ENCODE measurements at regions not wholly inside any gene's neighbourhood (a gene's known extent, or its start where the extent isn't known, plus 50 kb on each side); places are given as distances from the start of the nearest gene placed in this dataset.

DNA sequence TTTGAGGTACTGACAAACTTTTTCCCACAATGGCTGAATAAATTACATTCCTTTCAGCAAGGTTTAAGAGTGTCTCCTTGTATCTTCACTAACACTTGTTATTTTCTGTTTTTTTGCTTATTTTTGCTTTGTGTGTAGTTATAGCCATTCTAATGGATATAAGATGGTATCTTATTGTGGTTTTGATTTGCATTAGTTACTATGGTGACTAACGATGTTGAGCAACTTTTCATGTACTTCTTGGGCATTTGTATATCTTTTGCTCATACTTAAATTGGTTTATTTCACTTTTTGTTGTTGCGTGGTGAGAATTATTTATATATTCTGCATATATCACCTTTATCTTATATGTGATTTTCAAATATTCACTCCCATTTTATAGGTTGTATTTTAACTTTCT, 79.9 kb upstream of the FSIP2 start:
- TF ChIP-seq, protein P1, sequence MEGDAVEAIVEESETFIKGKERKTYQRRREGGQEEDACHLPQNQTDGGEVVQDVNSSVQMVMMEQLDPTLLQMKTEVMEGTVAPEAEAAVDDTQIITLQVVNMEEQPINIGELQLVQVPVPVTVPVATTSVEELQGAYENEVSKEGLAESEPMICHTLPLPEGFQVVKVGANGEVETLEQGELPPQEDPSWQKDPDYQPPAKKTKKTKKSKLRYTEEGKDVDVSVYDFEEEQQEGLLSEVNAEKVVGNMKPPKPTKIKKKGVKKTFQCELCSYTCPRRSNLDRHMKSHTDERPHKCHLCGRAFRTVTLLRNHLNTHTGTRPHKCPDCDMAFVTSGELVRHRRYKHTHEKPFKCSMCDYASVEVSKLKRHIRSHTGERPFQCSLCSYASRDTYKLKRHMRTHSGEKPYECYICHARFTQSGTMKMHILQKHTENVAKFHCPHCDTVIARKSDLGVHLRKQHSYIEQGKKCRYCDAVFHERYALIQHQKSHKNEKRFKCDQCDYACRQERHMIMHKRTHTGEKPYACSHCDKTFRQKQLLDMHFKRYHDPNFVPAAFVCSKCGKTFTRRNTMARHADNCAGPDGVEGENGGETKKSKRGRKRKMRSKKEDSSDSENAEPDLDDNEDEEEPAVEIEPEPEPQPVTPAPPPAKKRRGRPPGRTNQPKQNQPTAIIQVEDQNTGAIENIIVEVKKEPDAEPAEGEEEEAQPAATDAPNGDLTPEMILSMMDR (IDR thresholded peaks at IDR 0.05): no peak
- TF ChIP-seq POLR2AphosphoS5 (IDR thresholded peaks at IDR 0.05): no peak

Measured in prostate gland (tissue), 2 donors.